ENCODE measurements at regions not wholly inside any gene's neighbourhood (a gene's known extent, or its start where the extent isn't known, plus 50 kb on each side); places are given as distances from the start of the nearest gene placed in this dataset.
"Not testable (repeated sequence)": the region's sequence is repeated elsewhere in the genome, so short reads cannot be mapped to it uniquely, and the experiment has no call there.

GRCh38 chr7:6950231-6950630, 124.2 kb upstream of the CCZ1B start:
- TF ChIP-seq CTCF (IDR thresholded peaks at IDR 0.05; ENCODE audit: insufficient read depth, low read depth, low read length); EZH2 (IDR thresholded peaks at IDR 0.05; ENCODE audit: insufficient read depth, low read length): not testable (repeated sequence)

Data from astrocyte (in vitro differentiated cells and primary cell).